ENCODE measurements at regions not wholly inside any gene's neighbourhood (a gene's known extent, or its start where the extent isn't known, plus 50 kb on each side); places are given as distances from the start of the nearest gene placed in this dataset.

DNA sequence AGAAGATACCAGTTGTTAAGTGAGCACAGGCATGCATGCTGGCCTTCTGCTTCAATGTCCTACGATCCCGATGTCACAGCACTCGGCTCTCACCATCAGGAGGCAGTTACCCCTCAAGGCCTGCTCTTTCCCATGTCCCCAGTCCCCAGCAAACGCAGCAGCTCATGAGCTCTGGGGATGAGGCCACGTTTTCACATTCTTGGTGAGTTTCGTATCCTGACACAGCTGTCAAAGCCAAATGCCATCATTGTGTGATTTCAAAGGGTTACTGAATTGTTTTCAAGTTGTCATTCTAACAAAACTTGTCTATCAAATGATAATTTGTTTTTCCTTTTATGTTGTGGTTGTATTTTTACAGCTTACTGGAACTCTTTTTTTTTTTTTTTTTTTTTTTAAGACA lies 226.9 kb upstream of the KCNG1 start:
- 60 to 67% (median 63%) methylated on average over 6 of the region's 6 CpGs for WGBS, 4 donors
- H3K9me3 ChIP-seq (replicated peaks in 1 of 3), result no peaks in the 10 kb centered on the region
- TF ChIP-seq, protein P1, sequence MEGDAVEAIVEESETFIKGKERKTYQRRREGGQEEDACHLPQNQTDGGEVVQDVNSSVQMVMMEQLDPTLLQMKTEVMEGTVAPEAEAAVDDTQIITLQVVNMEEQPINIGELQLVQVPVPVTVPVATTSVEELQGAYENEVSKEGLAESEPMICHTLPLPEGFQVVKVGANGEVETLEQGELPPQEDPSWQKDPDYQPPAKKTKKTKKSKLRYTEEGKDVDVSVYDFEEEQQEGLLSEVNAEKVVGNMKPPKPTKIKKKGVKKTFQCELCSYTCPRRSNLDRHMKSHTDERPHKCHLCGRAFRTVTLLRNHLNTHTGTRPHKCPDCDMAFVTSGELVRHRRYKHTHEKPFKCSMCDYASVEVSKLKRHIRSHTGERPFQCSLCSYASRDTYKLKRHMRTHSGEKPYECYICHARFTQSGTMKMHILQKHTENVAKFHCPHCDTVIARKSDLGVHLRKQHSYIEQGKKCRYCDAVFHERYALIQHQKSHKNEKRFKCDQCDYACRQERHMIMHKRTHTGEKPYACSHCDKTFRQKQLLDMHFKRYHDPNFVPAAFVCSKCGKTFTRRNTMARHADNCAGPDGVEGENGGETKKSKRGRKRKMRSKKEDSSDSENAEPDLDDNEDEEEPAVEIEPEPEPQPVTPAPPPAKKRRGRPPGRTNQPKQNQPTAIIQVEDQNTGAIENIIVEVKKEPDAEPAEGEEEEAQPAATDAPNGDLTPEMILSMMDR (IDR thresholded peaks at IDR 0.05), result no peak
- no peak for TF ChIP-seq POLR2A (IDR thresholded peaks at IDR 0.05)
- intact Hi-C loops (cut with DNase I), result no loop called here
- no peaks in the 10 kb centered on the region for H3K36me3 ChIP-seq (replicated peaks in 1 of 2)
- DNase-seq, result no peak
- H3K4me3 ChIP-seq, result no peak overlapping the region
- no peaks in the 10 kb centered on the region for H3K27me3 ChIP-seq
- no peaks in the 10 kb centered on the region for H3K4me1 ChIP-seq (replicated peaks in 1 of 2)
- H3K27ac ChIP-seq, result no peak overlapping the region

DNA sequence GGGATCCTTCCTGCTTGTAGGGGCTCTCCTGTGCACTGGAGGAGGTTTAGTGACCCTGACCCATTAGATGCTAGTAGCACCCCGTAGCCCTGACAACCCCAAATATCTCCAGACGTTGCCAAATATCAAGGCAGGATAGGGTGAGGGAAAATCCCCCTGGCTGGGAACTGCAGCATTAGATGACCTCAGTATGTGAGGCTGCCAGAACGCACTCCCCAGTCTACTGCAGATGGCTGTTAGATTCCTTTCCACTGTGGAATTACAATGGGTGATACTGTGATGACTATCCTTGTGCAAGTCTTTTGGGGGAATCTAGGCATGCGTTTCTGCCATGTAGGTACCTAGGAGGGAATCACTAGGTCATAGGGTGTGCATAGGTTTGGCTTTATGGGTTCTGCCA lies 226.3 kb upstream of the KCNG1 start:
- DNase-seq, result no peak
- H3K27me3 ChIP-seq, result no peaks in the 10 kb centered on the region
- no peaks in the 10 kb centered on the region for H3K4me1 ChIP-seq (replicated peaks in 1 of 2)
- H3K27ac ChIP-seq, result no peak overlapping the region
- H3K4me3 ChIP-seq, result no peak overlapping the region
- intact Hi-C loops (cut with DNase I), result no loop called here
- no peaks in the 10 kb centered on the region for H3K36me3 ChIP-seq (replicated peaks in 1 of 2)
- 36 to 53% (median 43%) methylated on average over 3 to 4 of the region's 4 CpGs for WGBS, 4 donors
- H3K9me3 ChIP-seq (replicated peaks in 1 of 3), result no peaks in the 10 kb centered on the region
- no peak for TF ChIP-seq POLR2A (IDR thresholded peaks at IDR 0.05)
- TF ChIP-seq, protein P1 (IDR thresholded peaks at IDR 0.05), result no peak

DNA sequence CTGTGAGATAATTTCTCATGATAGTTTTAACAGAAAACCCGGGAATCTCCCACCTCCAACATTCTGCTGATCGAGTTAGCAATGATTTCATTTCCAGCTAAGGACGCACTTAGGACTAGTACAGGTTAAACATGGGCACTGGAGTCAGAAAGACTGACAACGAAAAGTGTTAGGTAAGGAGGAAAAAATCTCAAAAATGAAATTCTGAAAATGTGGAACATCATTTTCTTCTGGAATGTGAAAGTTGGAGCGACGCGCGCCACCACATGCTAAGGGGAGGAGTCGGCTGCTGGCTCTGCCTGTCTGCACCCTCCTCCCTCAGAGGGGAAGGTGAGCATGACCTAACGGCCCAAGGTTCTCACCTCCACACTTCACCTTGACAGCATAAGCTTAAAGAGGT lies 221.6 kb upstream of the KCNG1 start:
- no peak for DNase-seq
- Histone ChIP-seq H3K9me3 (replicated peaks in 1 of 3) (peaks cover 0 to 5% (median 0%) of the 10 kb centered on the region in 3 donors), H3K27me3 (no peaks in the 10 kb centered on the region), H3K4me3 (no peak overlapping the region), H3K4me1 (replicated peaks in 1 of 2) (no peaks in the 10 kb centered on the region), H3K36me3 (replicated peaks in 1 of 2) (no peaks in the 10 kb centered on the region), H3K27ac (no peak overlapping the region)
- 82 to 90% (median 85%) methylated on average over 10 of the region's 10 CpGs for WGBS, 4 donors
- intact Hi-C loops (cut with DNase I), result no loop called here
- TF ChIP-seq POLR2A (IDR thresholded peaks at IDR 0.05), result no peak
- TF ChIP-seq, protein P1 (IDR thresholded peaks at IDR 0.05), result no peak

DNA sequence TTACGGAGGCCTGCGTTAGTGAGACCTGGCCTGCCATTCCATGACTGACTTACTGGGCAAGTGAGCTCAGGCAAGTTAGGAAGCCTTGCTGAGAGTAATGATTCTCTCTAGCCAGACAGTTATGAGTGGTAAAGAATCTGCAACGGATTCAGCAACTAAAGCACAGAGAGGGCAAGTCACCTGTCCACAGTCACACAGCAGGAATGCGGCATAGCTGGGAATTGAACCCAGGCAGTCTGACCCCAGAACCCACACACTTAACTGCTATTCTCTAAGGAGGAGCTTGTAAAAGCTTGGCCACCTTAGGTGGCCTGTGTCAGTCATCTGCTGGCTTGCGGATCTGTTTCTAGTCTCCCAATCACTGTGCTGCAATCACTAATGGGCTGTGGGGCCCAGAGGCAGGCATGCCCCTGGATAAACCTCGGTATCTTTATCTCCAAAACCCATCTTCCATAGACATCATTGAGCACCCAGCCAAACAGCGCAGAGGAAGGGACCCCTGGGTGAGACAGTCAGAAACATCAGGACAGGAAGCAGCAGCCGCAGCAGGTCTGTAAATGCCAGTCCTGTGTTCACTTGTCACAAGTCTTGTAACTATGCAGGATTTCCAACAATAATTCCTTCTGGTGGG lies 215.9 kb upstream of the KCNG1 start:
- Histone ChIP-seq H3K27ac (no peak overlapping the region), H3K9me3 (replicated peaks in 1 of 3) (peaks cover 0 to 5% (median 0%) of the 10 kb centered on the region in 3 donors), H3K4me3 (no peak overlapping the region), H3K4me1 (replicated peaks in 1 of 2) (no peaks in the 10 kb centered on the region), H3K36me3 (replicated peaks in 1 of 2) (no peaks in the 10 kb centered on the region), H3K27me3 (no peaks in the 10 kb centered on the region)
- WGBS, 4 donors, result 83 to 85% (median 84%) methylated on average over 6 to 8 of the region's 8 CpGs
- no peak for TF ChIP-seq POLR2A (IDR thresholded peaks at IDR 0.05)
- TF ChIP-seq, protein P1 (IDR thresholded peaks at IDR 0.05), result no peak
- DNase-seq, result no peak
- intact Hi-C loops (cut with DNase I), result no loop called here

Data from adrenal gland (tissue), 9 donors.